ENCODE measurements at regions not wholly inside any gene's neighbourhood (a gene's known extent, or its start where the extent isn't known, plus 50 kb on each side); places are given as distances from the start of the nearest gene placed in this dataset.

- no peaks in the 10 kb centered on the region for H3K23me2 ChIP-seq (ENCODE audit: insufficient read length, low read depth, low read length, poor library complexity, severe bottlenecking)
- H4K20me1 ChIP-seq (ENCODE audit: control insufficient read depth, insufficient read depth, insufficient read length) = no peaks in the 10 kb centered on the region
- no peak overlapping the region for H4K8ac ChIP-seq (replicated peaks; ENCODE audit: insufficient read length, low read depth, low read length)
- H3K9me3 ChIP-seq (ENCODE audit: control insufficient read depth, low read depth, low read length) = no peaks in the 10 kb centered on the region
- H3K27me3 ChIP-seq (ENCODE audit: insufficient read depth, low read length) = no peaks in the 10 kb centered on the region
- H3T11ph ChIP-seq (ENCODE audit: low read length) = no peak overlapping the region
- H2AK5ac ChIP-seq (ENCODE audit: insufficient read length, low read length) = no peak overlapping the region
- peak overlapping the region in 1 of 3 experiments; percentile 17; a peak in 2 of 7 replicates for H3K27ac Mint-ChIP-seq
- no peaks in the 10 kb centered on the region for H3K79me1 ChIP-seq (ENCODE audit: insufficient read depth, low read depth, low read length, poor library complexity, severe bottlenecking)
- no peak overlapping the region for H2BK15ac ChIP-seq (ENCODE audit: low read depth, low read length)
- no peak overlapping the region for H2BK12ac ChIP-seq (ENCODE audit: insufficient read length, low read depth, low read length)
- H2BK5ac ChIP-seq (ENCODE audit: insufficient read length, low read length) = no peak overlapping the region
- WGBS (ENCODE audit: extremely low coverage, insufficient read length, low lambda C conversion rate) = no CpG with 5 or more reads among the region's 3 CpGs
- no peaks in the 10 kb centered on the region for H3K79me2 ChIP-seq (ENCODE audit: insufficient read depth, low read length)
- peaks cover 6 to 14% of the 10 kb centered on the region in 2 experiments; a peak in 4 of 5 replicates for H3K9me3 Mint-ChIP-seq
- no peak overlapping the region for H3K27ac ChIP-seq (ENCODE audit: insufficient read length, low read depth, low read length)
- no peak overlapping the region for H4K91ac ChIP-seq (ENCODE audit: insufficient read length, low read depth, low read length)
- peaks cover 3 to 17% (median 6%) of the 10 kb centered on the region in 3 experiments; a peak in 6 of 7 replicates for H3K36me3 Mint-ChIP-seq (ENCODE audit: insufficient read depth in 1 of 3, low read depth in 3 of 3)
- H3K4me3 Mint-ChIP-seq = no peak overlapping the region
- H2BK20ac ChIP-seq (ENCODE audit: low read depth, low read length, poor library complexity, severe bottlenecking) = no peak overlapping the region
- no peaks in the 10 kb centered on the region; the same call in 1 of the 2 replicates for H3K27me3 Mint-ChIP-seq (ENCODE audit: low read depth)
- H3K23ac ChIP-seq (ENCODE audit: insufficient read length, low read depth, low read length) = no peak overlapping the region
- no peak overlapping the region for H3K9ac ChIP-seq (ENCODE audit: extremely low read depth, insufficient read length, low read length)
- no peak overlapping the region for H3K4ac ChIP-seq (ENCODE audit: low read depth, low read length)
- no peak overlapping the region for H3K4me2 ChIP-seq (ENCODE audit: insufficient read depth, insufficient read length, low read length)
- H3K4me1 Mint-ChIP-seq = peaks cover 49 to 57% of the 10 kb centered on the region in 2 experiments
- no peak for DNase-seq
- H3K56ac ChIP-seq (ENCODE audit: insufficient read length, low read depth, low read length) = no peak overlapping the region
- H3K14ac ChIP-seq (ENCODE audit: insufficient read depth, low read length) = no peak overlapping the region
- no peak overlapping the region for H3K18ac ChIP-seq (ENCODE audit: insufficient read length, low read depth, low read length)
- H2BK120ac ChIP-seq (ENCODE audit: low read depth, low read length, poor library complexity, severe bottlenecking) = no peak overlapping the region
- no peak overlapping the region for H4K5ac ChIP-seq (ENCODE audit: insufficient read length, low read depth, low read length)
- TF ChIP-seq CTCF (conservative IDR thresholded peaks at IDR 0.05) = no peak
- H2AFZ ChIP-seq (ENCODE audit: low read length) = no peak overlapping the region
- peaks cover 11% of the 10 kb centered on the region; the same call in 1 of the 2 replicates for H3K4me1 ChIP-seq (ENCODE audit: insufficient read depth, low read length)
Observed at GRCh38 chr13:99630269-99630898, 129.1 kb downstream of the TM9SF2 start.

Data from H9 (cell line).